ENCODE measurements at regions not wholly inside any gene's neighbourhood (a gene's known extent, or its start where the extent isn't known, plus 50 kb on each side); places are given as distances from the start of the nearest gene placed in this dataset.

DNA sequence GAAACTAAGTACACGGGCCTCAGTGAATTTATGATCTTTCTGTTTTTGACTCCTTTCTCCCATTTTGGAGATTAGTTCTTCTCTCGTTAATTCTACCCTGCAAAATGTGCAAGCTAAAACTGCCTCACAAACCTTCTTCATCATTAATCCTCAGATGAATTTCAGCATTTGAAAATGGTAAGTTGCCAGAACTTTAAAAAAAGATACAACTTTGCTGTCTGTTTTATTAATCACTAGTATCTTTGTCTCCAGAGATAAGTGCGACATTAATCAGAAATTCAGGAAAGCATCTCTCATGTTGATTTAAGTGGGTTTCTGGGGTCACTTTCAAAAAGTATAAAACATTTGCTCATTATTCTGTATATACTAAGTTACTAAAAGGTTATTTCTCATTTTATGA is 227.0 kb upstream of the RXFP2 start:
- H3K4me3 ChIP-seq (ENCODE audit: low read depth, low read length), result no peak overlapping the region
- ChIA-PET CTCF (no interaction called here), POLR2A (no interaction called here)
- DNase-seq (ENCODE audit: low read depth, low spot score), result no peak
- TF ChIP-seq, protein P1, sequence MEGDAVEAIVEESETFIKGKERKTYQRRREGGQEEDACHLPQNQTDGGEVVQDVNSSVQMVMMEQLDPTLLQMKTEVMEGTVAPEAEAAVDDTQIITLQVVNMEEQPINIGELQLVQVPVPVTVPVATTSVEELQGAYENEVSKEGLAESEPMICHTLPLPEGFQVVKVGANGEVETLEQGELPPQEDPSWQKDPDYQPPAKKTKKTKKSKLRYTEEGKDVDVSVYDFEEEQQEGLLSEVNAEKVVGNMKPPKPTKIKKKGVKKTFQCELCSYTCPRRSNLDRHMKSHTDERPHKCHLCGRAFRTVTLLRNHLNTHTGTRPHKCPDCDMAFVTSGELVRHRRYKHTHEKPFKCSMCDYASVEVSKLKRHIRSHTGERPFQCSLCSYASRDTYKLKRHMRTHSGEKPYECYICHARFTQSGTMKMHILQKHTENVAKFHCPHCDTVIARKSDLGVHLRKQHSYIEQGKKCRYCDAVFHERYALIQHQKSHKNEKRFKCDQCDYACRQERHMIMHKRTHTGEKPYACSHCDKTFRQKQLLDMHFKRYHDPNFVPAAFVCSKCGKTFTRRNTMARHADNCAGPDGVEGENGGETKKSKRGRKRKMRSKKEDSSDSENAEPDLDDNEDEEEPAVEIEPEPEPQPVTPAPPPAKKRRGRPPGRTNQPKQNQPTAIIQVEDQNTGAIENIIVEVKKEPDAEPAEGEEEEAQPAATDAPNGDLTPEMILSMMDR (IDR thresholded peaks at IDR 0.05; ENCODE audit: insufficient read depth, low read length, missing control alignments), result no peak

DNA sequence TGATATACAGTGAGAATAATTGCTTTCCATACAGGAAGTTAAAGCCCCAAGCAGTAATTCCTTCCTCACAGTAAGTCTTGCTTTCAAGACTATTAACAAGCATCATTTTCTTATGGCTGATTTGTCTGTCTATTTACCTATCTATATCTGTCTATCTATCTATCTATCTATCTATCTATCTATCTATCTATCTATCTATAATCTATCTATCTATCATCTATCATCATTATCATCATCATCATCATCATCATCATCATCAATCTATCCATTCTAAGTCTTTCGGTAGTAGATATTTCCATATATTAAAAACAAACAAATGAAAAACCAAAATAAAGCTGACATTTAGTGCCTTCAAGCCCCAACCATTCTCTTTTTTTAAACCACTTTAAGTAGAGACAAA is 224.4 kb upstream of the RXFP2 start:
- DNase-seq (ENCODE audit: low read depth, low spot score), result no peak
- POLR2A ChIA-PET, result no interaction called here
- TF ChIP-seq, protein P1 (IDR thresholded peaks at IDR 0.05; ENCODE audit: insufficient read depth, low read length, missing control alignments), result no peak
- CTCF ChIA-PET, result no interaction called here
- H3K4me3 ChIP-seq (ENCODE audit: low read depth, low read length), result no peak overlapping the region

DNA sequence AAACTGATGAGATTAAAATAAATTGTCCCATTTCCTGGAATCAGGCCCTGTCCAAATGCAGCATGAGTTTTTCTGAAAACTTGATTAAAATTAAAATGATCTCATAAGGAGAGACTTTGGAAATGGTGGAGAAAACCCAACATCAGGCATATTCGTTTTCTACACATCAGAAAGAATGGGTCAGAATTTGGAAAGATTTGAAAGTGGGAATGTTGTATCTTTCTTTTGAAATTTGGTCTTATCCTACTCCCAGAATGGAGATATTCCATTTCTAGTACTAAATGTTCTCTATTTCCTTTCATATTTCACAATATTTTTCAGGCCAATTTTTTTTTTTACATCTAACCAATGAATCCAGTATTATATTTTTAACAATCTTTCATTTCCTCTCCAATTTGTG is 223.9 kb upstream of the RXFP2 start:
- ChIA-PET POLR2A (no interaction called here), CTCF (no interaction called here)
- H3K4me3 ChIP-seq (ENCODE audit: low read depth, low read length), result no peak overlapping the region
- TF ChIP-seq, protein P1 (IDR thresholded peaks at IDR 0.05; ENCODE audit: insufficient read depth, low read length, missing control alignments), result no peak
- DNase-seq (ENCODE audit: low read depth, low spot score), result no peak

DNA sequence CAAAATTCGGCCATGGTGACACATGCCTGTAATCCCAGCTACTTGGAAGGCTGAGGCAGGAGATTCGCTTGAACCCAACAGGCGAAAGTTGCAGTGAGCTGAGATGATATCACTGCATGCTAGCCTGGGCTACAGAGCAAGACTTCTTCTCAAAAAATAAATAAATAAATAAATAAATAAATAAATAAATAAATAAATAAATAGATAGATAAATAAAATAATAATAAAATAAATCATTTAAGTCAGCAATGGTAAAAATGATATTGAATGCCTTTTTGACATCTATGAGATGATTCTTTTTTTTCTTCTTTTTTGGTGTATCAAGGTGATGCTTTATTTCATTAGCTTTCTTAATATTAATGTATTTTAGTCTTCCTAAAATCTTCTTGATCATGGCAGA is 221.7 kb upstream of the RXFP2 start:
- no peak for DNase-seq (ENCODE audit: low read depth, low spot score)
- TF ChIP-seq, protein P1 (IDR thresholded peaks at IDR 0.05; ENCODE audit: insufficient read depth, low read length, missing control alignments), result no peak
- ChIA-PET CTCF (interaction anchor here (1.6 to 2.8 kb wide), 5 partner anchors 18 to 224 kb away, joined by 4 to 13 read pairs (median 8); no protein-coding TSS in a partner anchor), POLR2A (no interaction called here)
- H3K4me3 ChIP-seq (ENCODE audit: low read depth, low read length), result no peak overlapping the region

DNA sequence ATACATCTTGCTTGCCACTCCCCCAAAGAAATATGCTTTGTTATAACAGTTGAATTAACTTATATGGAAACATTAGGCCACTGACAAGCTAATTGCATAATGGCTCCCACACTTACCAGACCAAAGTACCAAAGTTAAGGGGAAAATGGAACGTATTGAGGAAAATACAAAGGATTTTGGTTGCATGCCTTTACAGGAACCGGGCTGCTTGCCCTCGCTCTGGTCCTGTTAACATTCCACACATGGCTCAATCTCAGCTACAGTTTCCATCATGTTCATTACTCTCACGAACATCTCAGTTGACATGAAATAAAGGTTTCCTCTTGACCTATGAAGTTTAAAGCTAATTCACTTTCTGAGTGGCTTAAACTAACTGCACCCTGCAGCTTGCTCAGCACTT is 220.7 kb upstream of the RXFP2 start:
- POLR2A ChIA-PET, result no interaction called here
- CTCF ChIA-PET, result interaction anchor here (0.6 to 2.8 kb wide), 6 partner anchors 9 to 280 kb away, joined by 3 to 13 read pairs (median 6); no protein-coding TSS in a partner anchor
- no peak for DNase-seq (ENCODE audit: low read depth, low spot score)
- no peak overlapping the region for H3K4me3 ChIP-seq (ENCODE audit: low read depth, low read length)
- TF ChIP-seq, protein P1 (IDR thresholded peaks at IDR 0.05; ENCODE audit: insufficient read depth, low read length, missing control alignments), result no peak

DNA sequence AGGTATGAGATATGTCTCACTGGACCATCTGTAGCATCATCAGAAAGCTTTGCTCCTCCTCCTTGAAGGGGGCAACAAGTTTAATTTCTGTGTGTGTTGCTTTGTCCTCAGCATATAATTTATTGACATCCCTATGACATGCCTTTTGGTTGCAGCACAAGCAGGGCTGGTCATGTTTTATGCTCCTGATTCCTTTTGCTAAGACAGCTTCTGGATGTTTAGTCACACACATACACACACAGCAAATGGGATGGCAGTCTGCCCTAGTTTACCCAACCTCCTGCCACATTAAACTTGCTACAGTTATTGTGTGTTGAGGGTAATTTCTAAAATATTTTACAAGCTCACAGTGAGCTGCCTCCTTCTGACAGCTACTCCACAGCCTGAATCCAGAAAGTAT is 217.9 kb upstream of the RXFP2 start:
- no peak for DNase-seq (ENCODE audit: low read depth, low spot score)
- ChIA-PET POLR2A (no interaction called here), CTCF (interaction anchor here (3.2 kb wide), 1 partner anchor 16 kb away, joined by 24 read pairs; no protein-coding TSS in a partner anchor)
- H3K4me3 ChIP-seq (ENCODE audit: low read depth, low read length), result no peak overlapping the region
- TF ChIP-seq, protein P1 (IDR thresholded peaks at IDR 0.05; ENCODE audit: insufficient read depth, low read length, missing control alignments), result no peak
